Hematopoietic multipotent progenitor cell treated with erythropoietin and hydrocortisone succinate and interleukin-3 and kit ligand, for 8 days (in vitro differentiated cells): ENCODE measurements at regions not wholly inside any gene's neighbourhood (a gene's known extent, or its start where the extent isn't known, plus 50 kb on each side); places are given as distances from the start of the nearest gene placed in this dataset.
"Not testable (repeated sequence)": the region's sequence is repeated elsewhere in the genome, so short reads cannot be mapped to it uniquely, and the experiment has no call there.

Experiments used
- DNase-seq: peaks from one replicate; pipeline ENCODE4 v3.0.0-alpha.2; 2015

GRCh38 chr7:123321578-123321977, 121.8 kb upstream of the SLC13A1 start:
- not testable (repeated sequence) for DNase-seq

GRCh38 chr7:123319911-123320310, 120.1 kb upstream of the SLC13A1 start:
- no peak for DNase-seq

GRCh38 chr7:123314886-123315285, 115.1 kb upstream of the SLC13A1 start:
- no peak for DNase-seq

- DNase-seq: no peak
Measured at GRCh38 chr7:123308254-123308951, 108.6 kb upstream of the SLC13A1 start.

GRCh38 chr7:123305840-123306375, 106.1 kb upstream of the SLC13A1 start:
- DNase-seq: no peak

- DNase-seq: no peak
Measured at GRCh38 chr7:123303926-123304325, 104.2 kb upstream of the SLC13A1 start.

GRCh38 chr7:123296965-123297364, 97.2 kb upstream of the SLC13A1 start:
- DNase-seq: no peak

GRCh38 chr7:123293710-123294109, 93.9 kb upstream of the SLC13A1 start:
- DNase-seq: no peak

- no peak for DNase-seq
Measured at GRCh38 chr7:123292227-123292626, 92.5 kb upstream of the SLC13A1 start.

GRCh38 chr7:123289200-123289599, 89.4 kb upstream of the SLC13A1 start:
- DNase-seq: no peak

GRCh38 chr7:123285076-123285700, 85.4 kb upstream of the SLC13A1 start:
- no peak for DNase-seq

GRCh38 chr7:123283373-123283772, 83.6 kb upstream of the SLC13A1 start:
- DNase-seq: no peak

- DNase-seq: no peak
Measured at GRCh38 chr7:123282181-123282580, 82.4 kb upstream of the SLC13A1 start.

GRCh38 chr7:123279949-123280348, 80.2 kb upstream of the SLC13A1 start:
- no peak for DNase-seq

GRCh38 chr7:123275036-123275753, 75.4 kb upstream of the SLC13A1 start:
- no peak for DNase-seq

GRCh38 chr7:123273185-123273584, 73.4 kb upstream of the SLC13A1 start:
- DNase-seq: no peak

- no peak for DNase-seq
Measured at GRCh38 chr7:123271856-123272255, 72.1 kb upstream of the SLC13A1 start.

GRCh38 chr7:123271231-123271630, 71.5 kb upstream of the SLC13A1 start:
- DNase-seq: no peak

- no peak for DNase-seq
Measured at GRCh38 chr7:123270570-123270969, 70.8 kb upstream of the SLC13A1 start.

- DNase-seq: no peak
Measured at GRCh38 chr7:123265853-123266252, 66.1 kb upstream of the SLC13A1 start.

GRCh38 chr7:123264820-123265219, 65.1 kb upstream of the SLC13A1 start:
- DNase-seq: not testable (repeated sequence)

- no peak for DNase-seq
Measured at GRCh38 chr7:123260428-123260960, 60.7 kb upstream of the SLC13A1 start.

- no peak for DNase-seq
Measured at GRCh38 chr7:123259759-123260158, 60.0 kb upstream of the SLC13A1 start.
